Endothelial cell of umbilical vein (primary cell): ENCODE measurements at regions not wholly inside any gene's neighbourhood (a gene's known extent, or its start where the extent isn't known, plus 50 kb on each side); places are given as distances from the start of the nearest gene placed in this dataset.

Source experiments
- BruUV-seq: library from RNA; stranded (reverse); fragments of 400-500 nt; replicated peaks from 2 replicates; lab custom pipeline; 2021; lab: Mats Ljungman, UMichigan
- CTCF ChIA-PET: fragments of 300-600, 350-600 bp; sonication (Branson Sonifier 250); formaldehyde crosslinking; loops from one replicate; lab custom pipeline; 2021; ENCODE audit warnings: antibody characterized with exemption, inconsistent platforms; lab: Charles Lee
- POLR2A ChIA-PET: fragments of 300-600, 350-600 bp; sonication (Branson Sonifier 250); formaldehyde crosslinking; loops from one replicate; lab custom pipeline; 2021; ENCODE audit warnings: antibody characterized with exemption, inconsistent platforms; lab: Charles Lee
- DNase-seq: peaks from one replicate; pipeline ENCODE4 v3.0.0-alpha.2; 2011; ENCODE audit warnings: low read depth, low spot score
- FAIRE-seq: peaks from 2 replicates; lab custom pipeline; 2011; peaks lifted over from hg19 to GRCh38; lab: Jason Lieb, UNC
- H2AFZ ChIP-seq: 2 replicates; pipeline ENCODE4 v1.6.0; 2012; ENCODE audit warnings: low read depth, low read length, control low read depth, inconsistent platforms
- H3K27ac ChIP-seq: 2 replicates; pipeline ENCODE4 v1.5.1; 2011; ENCODE audit warnings: low read depth, mild to moderate bottlenecking, control low read depth, low read length, moderate library complexity; ENCODE audit not compliant: insufficient read depth
- H3K27me3 ChIP-seq, 2 experiments: 2 replicates each; pipeline versions ENCODE4 v1.6.0 to v1.6.1; 2011; ENCODE audit warnings: low read length in 2 of 2, mixed read lengths in 1 of 2; ENCODE audit not compliant: control insufficient read depth in 2 of 2, insufficient read depth in 2 of 2
- H3K36me3 ChIP-seq, 2 experiments: 2 replicates in 1 of 2; 3 replicates in 1 of 2; pipeline ENCODE4 v1.5.1; 2011; ENCODE audit warnings: low read length in 2 of 2, mild to moderate bottlenecking in 1 of 2, moderate library complexity in 1 of 2; ENCODE audit not compliant: control insufficient read depth in 2 of 2, insufficient read depth in 2 of 2; ENCODE audit errors: extremely low read depth in 1 of 2
- H3K4me1 ChIP-seq: 3 replicates; pipeline ENCODE4 v1.5.1; 2011; ENCODE audit warnings: mild to moderate bottlenecking, low read length; ENCODE audit not compliant: control insufficient read depth, insufficient read depth; ENCODE audit errors: extremely low read depth
- H3K4me2 ChIP-seq: 2 replicates; pipeline ENCODE4 v1.6.1; 2011; ENCODE audit warnings: low read length, control low read depth, mixed read lengths; ENCODE audit not compliant: insufficient read depth
- H3K4me3 ChIP-seq, 3 experiments: fragments of 200-600 bp in 1 of 3; sonication (generic), shearing (Covaris generic) in 1 of 3; replicated peaks in 1 of 3; 2 replicates each; pipeline ENCODE4 v1.5.1; 2011 to 2016; ENCODE audit warnings: control low read depth in 3 of 3, low read length in 3 of 3, mild to moderate bottlenecking in 2 of 3, inconsistent platforms in 1 of 3, low read depth in 1 of 3, moderate library complexity in 1 of 3; ENCODE audit not compliant: insufficient read depth in 1 of 3
- H3K79me2 ChIP-seq: 2 replicates; pipeline ENCODE4 v1.6.0; 2012; ENCODE audit warnings: low read length, inconsistent platforms; ENCODE audit not compliant: control insufficient read depth, insufficient read depth
- H3K9ac ChIP-seq: replicated peaks from 2 replicates; pipeline ENCODE3; 2011; ENCODE audit warnings: low read length, control low read depth; ENCODE audit not compliant: insufficient read depth; ENCODE audit errors: extremely low read depth
- H3K9me1 ChIP-seq: replicated peaks from 3 replicates; pipeline ENCODE4 v1.6.0; 2011; ENCODE audit warnings: mild to moderate bottlenecking, low read length; ENCODE audit not compliant: control insufficient read depth, insufficient read depth; ENCODE audit errors: extremely low read depth
- H3K9me3 ChIP-seq: replicated peaks from 2 replicates; pipeline ENCODE4 v1.5.1; 2012; ENCODE audit warnings: low read length, inconsistent platforms; ENCODE audit not compliant: control insufficient read depth, insufficient read depth
- H4K20me1 ChIP-seq: replicated peaks from 2 replicates; pipeline ENCODE3; 2011; ENCODE audit warnings: mild to moderate bottlenecking, low read length; ENCODE audit not compliant: control insufficient read depth, insufficient read depth; ENCODE audit errors: extremely low read depth
- EZH2 ChIP-seq: IDR thresholded peaks from 2 replicates; pipeline ENCODE4 v1.6.1; 2012; ENCODE audit warnings: borderline replicate concordance, low read depth, mild to moderate bottlenecking, moderate library complexity, low read length, inconsistent platforms; ENCODE audit not compliant: severe bottlenecking
- FOS ChIP-seq: IDR thresholded peaks from 2 replicates; pipeline ENCODE4 v1.6.1; 2011; ENCODE audit warnings: mild to moderate bottlenecking, low read length, moderate library complexity, borderline replicate concordance; ENCODE audit not compliant: insufficient read depth
- GATA2 ChIP-seq: IDR thresholded peaks from 2 replicates; pipeline ENCODE4 v1.7.0; 2011; ENCODE audit warnings: low read depth, mild to moderate bottlenecking, moderate library complexity, mixed read lengths, low read length; ENCODE audit not compliant: insufficient read length, insufficient read depth
- JUN ChIP-seq: IDR thresholded peaks from 2 replicates; pipeline ENCODE4 v1.6.1; 2011; ENCODE audit warnings: borderline replicate concordance, low read depth; ENCODE audit not compliant: insufficient read length, insufficient read depth
- MYC ChIP-seq: IDR thresholded peaks from one replicate; pipeline ENCODE4 v1.6.1; 2011; ENCODE audit warnings: mild to moderate bottlenecking, low read depth, low read length
- POLR2A ChIP-seq: IDR thresholded peaks from 2 replicates; pipeline ENCODE4 v1.6.1; 2012; ENCODE audit warnings: low read depth, mild to moderate bottlenecking, control low read depth, low read length
- POLR2AphosphoS5 ChIP-seq: IDR thresholded peaks from 2 replicates; pipeline ENCODE4 v1.6.1; 2012; ENCODE audit warnings: low read depth, mild to moderate bottlenecking, control low read depth, low read length, moderate library complexity; ENCODE audit not compliant: insufficient read depth
- dilution Hi-C: fragments of 300-500 bp; cut with MboI; formaldehyde crosslinking; loops from one replicate; pipeline ENCODE4 v1.15.0; 2019; ENCODE audit warnings: low sequenced_read_pairs; ENCODE audit not compliant: extremely low pct_ligation_motif_present
- intact Hi-C: fragments of 100-400 bp; cut with micrococcal nuclease; formaldehyde crosslinking; loops from one replicate; pipeline ENCODE4 v1.10.0; 2022
- TF ChIP-seq, protein P1 (sequence below), 2 donors: IDR thresholded peaks; 1 replicate in 1 of 2; 2 replicates in 1 of 2; pipeline ENCODE4 v1.5.1; 2011; ENCODE audit warnings: low read length in 2 of 2, mild to moderate bottlenecking in 2 of 2, moderate library complexity in 2 of 2, control low read depth in 1 of 2, inconsistent platforms in 1 of 2, low read depth in 1 of 2; ENCODE audit not compliant: insufficient read depth in 1 of 2; ENCODE audit errors: extremely low read depth in 1 of 2
- TF ChIP-seq, protein P2 (sequence below): IDR thresholded peaks from 2 replicates; pipeline ENCODE4 v1.6.1; 2011; ENCODE audit not compliant: insufficient read depth, insufficient read length

DNA sequence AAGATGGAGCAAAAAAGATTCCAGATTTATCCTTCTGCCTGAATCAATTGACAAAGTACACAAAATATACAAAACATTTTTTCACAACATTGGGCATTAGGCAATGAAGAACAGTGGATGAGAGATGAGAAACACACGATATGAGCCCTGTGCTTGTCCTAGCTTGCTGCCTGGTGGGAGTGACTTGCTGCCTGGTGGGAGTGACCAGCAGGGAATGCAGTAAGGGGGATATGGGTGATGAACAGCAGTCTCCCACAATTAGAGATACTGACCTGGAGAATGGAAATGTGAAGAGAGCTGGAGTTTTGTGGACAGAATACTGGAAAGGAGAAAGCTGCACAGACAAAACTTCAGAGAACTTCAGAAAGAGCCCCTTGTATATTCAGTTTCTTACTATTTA lies 629.4 kb upstream of the FRG1 start:
- DNase-seq (no peak), FAIRE-seq (no peak)
- Histone ChIP-seq H4K20me1 (no peaks in the 10 kb centered on the region), H2AFZ (no peak overlapping the region), H3K4me3 (no peak overlapping the region), H3K9ac (no peak overlapping the region), H3K36me3 (no peaks in the 10 kb centered on the region), H3K27me3 (no peaks in the 10 kb centered on the region), H3K79me2 (no peaks in the 10 kb centered on the region), H3K9me1 (no peaks in the 10 kb centered on the region), H3K4me2 (no peak overlapping the region), H3K27ac (no peak overlapping the region), H3K9me3 (no peaks in the 10 kb centered on the region), H3K4me1 (no peaks in the 10 kb centered on the region)
- intact Hi-C loops (no loop called here), dilution Hi-C loops (no loop called here)
- POLR2A ChIA-PET: no interaction called here
- no TSS peak for BruUV-seq
- CTCF ChIA-PET: no interaction called here
- no peak for TF ChIP-seq GATA2
- no peak for TF ChIP-seq EZH2
- TF ChIP-seq MYC: no peak
- TF ChIP-seq POLR2A: no peak
- no peak for TF ChIP-seq POLR2AphosphoS5
- TF ChIP-seq FOS: no peak
- TF ChIP-seq JUN: no peak
- TF ChIP-seq, protein P1, sequence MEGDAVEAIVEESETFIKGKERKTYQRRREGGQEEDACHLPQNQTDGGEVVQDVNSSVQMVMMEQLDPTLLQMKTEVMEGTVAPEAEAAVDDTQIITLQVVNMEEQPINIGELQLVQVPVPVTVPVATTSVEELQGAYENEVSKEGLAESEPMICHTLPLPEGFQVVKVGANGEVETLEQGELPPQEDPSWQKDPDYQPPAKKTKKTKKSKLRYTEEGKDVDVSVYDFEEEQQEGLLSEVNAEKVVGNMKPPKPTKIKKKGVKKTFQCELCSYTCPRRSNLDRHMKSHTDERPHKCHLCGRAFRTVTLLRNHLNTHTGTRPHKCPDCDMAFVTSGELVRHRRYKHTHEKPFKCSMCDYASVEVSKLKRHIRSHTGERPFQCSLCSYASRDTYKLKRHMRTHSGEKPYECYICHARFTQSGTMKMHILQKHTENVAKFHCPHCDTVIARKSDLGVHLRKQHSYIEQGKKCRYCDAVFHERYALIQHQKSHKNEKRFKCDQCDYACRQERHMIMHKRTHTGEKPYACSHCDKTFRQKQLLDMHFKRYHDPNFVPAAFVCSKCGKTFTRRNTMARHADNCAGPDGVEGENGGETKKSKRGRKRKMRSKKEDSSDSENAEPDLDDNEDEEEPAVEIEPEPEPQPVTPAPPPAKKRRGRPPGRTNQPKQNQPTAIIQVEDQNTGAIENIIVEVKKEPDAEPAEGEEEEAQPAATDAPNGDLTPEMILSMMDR (IDR thresholded peaks at IDR 0.05; ENCODE audit: extremely low read depth in 1 of 2, insufficient read depth in 1 of 2, low read depth in 1 of 2, low read length in 2 of 2): no peak
- TF ChIP-seq, protein P2, sequence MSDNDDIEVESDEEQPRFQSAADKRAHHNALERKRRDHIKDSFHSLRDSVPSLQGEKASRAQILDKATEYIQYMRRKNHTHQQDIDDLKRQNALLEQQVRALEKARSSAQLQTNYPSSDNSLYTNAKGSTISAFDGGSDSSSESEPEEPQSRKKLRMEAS: no peak
